ENCODE measurements at regions not wholly inside any gene's neighbourhood (a gene's known extent, or its start where the extent isn't known, plus 50 kb on each side); places are given as distances from the start of the nearest gene placed in this dataset.

- H3K27me3 ChIP-seq (replicated peaks in 1 of 2; ENCODE audit: control insufficient read depth in 2 of 2, extremely low read depth in 1 of 2, insufficient read depth in 2 of 2, low read length in 1 of 2) = peaks cover 0 to 40% of the 10 kb centered on the region in 2 experiments
- H3K36me3 Mint-ChIP-seq = no peaks in the 10 kb centered on the region
- H3K27ac Mint-ChIP-seq = no peak overlapping the region
- ATAC-seq (replicated peaks in 1 of 4) (no peak), DNase-seq (no peak)
- peaks cover 19 to 38% of the 10 kb centered on the region in 2 experiments for H3K4me1 ChIP-seq (ENCODE audit: control insufficient read depth in 1 of 2, extremely low read depth in 1 of 2, insufficient read depth in 2 of 2, low read length in 2 of 2)
- H3K9me3 Mint-ChIP-seq = no peaks in the 10 kb centered on the region
- H3K27me3 Mint-ChIP-seq = peaks cover 0 to 7% of the 10 kb centered on the region in 2 donors
- CTCF ChIA-PET = interaction anchor here in 1 of 2 donors (1.6 kb wide), 1 partner anchor 16 kb away, joined by 3 read pairs; no protein-coding TSS in a partner anchor
- no peak overlapping the region for H3K27ac ChIP-seq (ENCODE audit: low read length)
- H3K36me3 ChIP-seq (ENCODE audit: control insufficient read depth in 2 of 2, extremely low read depth in 1 of 2, insufficient read depth in 1 of 2, low read length in 1 of 2) = no peaks in the 10 kb centered on the region
- POLR2A ChIA-PET = interaction anchor here in 1 of 2 donors (0.5 kb wide), 2 partner anchors 651 to 891 kb away, joined by 4 to 5 read pairs; no protein-coding TSS in a partner anchor
- H3K4me3 Mint-ChIP-seq = no peak overlapping the region
- no peaks in the 10 kb centered on the region for H3K9me3 ChIP-seq
- H3K4me1 Mint-ChIP-seq = peaks cover 23 to 34% (median 27%) of the 10 kb centered on the region in 3 donors
- H3K4me3 ChIP-seq (ENCODE audit: control insufficient read depth in 1 of 2, extremely low read depth in 1 of 2, low read length in 1 of 2) = no peak overlapping the region
- WGBS (ENCODE audit: insufficient coverage) = 87% methylated on average over 18 of the region's 18 CpGs
These were observed 105.7 kb upstream of the CASZ1 start for GRCh38 chr1:10901891-10902805.

DNA sequence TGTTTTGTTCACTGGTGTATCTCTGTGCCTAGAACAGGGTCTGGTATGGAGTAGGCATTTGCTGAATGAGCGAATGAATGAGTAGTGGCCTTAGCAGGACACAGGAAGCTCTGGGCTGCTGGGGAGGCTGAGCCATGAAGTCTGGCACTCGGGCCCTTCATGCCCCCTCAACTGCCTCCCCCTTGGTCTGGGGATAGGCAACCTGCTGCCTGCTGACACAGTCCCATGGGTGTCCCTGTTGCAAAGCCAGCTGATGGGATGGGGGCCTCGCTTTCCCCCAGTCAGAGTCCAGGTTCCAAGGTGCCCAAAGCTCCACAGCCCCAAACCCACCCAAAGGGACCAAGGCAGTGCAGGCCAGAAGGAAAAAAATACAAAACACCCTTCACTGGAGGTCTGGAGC lies 107.0 kb upstream of the CASZ1 start:
- ChIA-PET CTCF (interaction anchor here in 1 of 2 donors (1.6 kb wide), 1 partner anchor 15 kb away, joined by 3 read pairs; no protein-coding TSS in a partner anchor), POLR2A (no interaction called here)
- H3K27me3 ChIP-seq (replicated peaks in 1 of 2; ENCODE audit: control insufficient read depth in 2 of 2, extremely low read depth in 1 of 2, insufficient read depth in 2 of 2, low read length in 1 of 2) = peaks cover 0 to 34% of the 10 kb centered on the region in 2 experiments
- peak overlapping the region; percentile 52 for H3K27ac ChIP-seq (ENCODE audit: low read length)
- no peak for ATAC-seq (replicated peaks in 1 of 4)
- Mint-ChIP-seq H3K27me3 (peaks cover 0 to 5% of the 10 kb centered on the region in 2 donors), H3K4me3 (no peak overlapping the region), H3K9me3 (no peaks in the 10 kb centered on the region), H3K27ac (peak overlapping the region; percentile 90 to 91), H3K4me1 (peaks cover 23 to 38% (median 29%) of the 10 kb centered on the region in 3 donors), H3K36me3 (no peaks in the 10 kb centered on the region)
- H3K36me3 ChIP-seq (ENCODE audit: control insufficient read depth in 2 of 2, extremely low read depth in 1 of 2, insufficient read depth in 1 of 2, low read length in 1 of 2) = no peaks in the 10 kb centered on the region
- no peaks in the 10 kb centered on the region for H3K9me3 ChIP-seq
- peaks cover 19 to 38% of the 10 kb centered on the region in 2 experiments for H3K4me1 ChIP-seq (ENCODE audit: control insufficient read depth in 1 of 2, extremely low read depth in 1 of 2, insufficient read depth in 2 of 2, low read length in 2 of 2)
- WGBS (ENCODE audit: insufficient coverage) = 73% methylated on average over 3 of the region's 3 CpGs
- no peak overlapping the region for H3K4me3 ChIP-seq (ENCODE audit: control insufficient read depth in 1 of 2, extremely low read depth in 1 of 2, low read length in 1 of 2)
- no peak for DNase-seq

DNA sequence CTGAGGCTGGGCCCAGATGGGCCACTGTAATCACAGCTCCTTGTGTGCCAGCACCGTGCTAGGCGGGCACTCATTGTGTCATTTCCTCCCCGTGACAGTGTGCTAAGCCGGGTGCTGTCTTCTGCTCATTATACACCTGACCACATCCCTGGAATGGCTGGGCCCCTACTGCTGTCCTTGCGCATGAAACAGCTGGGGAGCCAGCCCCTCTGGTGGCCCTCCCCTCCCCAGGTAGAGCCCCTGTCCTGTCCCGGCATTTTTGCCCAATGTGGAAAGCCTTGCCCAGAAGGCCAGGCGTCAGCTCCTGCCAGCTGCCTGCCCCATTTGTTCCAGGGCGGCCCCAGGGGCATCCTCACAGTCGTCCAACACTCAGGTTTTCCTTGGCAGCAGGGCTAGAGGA lies 107.4 kb upstream of the CASZ1 start:
- Mint-ChIP-seq H3K9me3 (no peaks in the 10 kb centered on the region), H3K27ac (peak overlapping the region; percentile 90 to 91), H3K36me3 (no peaks in the 10 kb centered on the region), H3K27me3 (peaks cover 0 to 5% of the 10 kb centered on the region in 2 donors), H3K4me1 (peaks cover 23 to 39% (median 29%) of the 10 kb centered on the region in 3 donors), H3K4me3 (no peak overlapping the region)
- no peaks in the 10 kb centered on the region for H3K36me3 ChIP-seq (ENCODE audit: control insufficient read depth in 2 of 2, extremely low read depth in 1 of 2, insufficient read depth in 1 of 2, low read length in 1 of 2)
- no peak overlapping the region for H3K4me3 ChIP-seq (ENCODE audit: control insufficient read depth in 1 of 2, extremely low read depth in 1 of 2, low read length in 1 of 2)
- 48% methylated on average over 9 of the region's 9 CpGs for WGBS (ENCODE audit: insufficient coverage)
- H3K27ac ChIP-seq (ENCODE audit: low read length) = peak overlapping the region; percentile 52
- H3K4me1 ChIP-seq (ENCODE audit: control insufficient read depth in 1 of 2, extremely low read depth in 1 of 2, insufficient read depth in 2 of 2, low read length in 2 of 2) = peaks cover 19 to 38% of the 10 kb centered on the region in 2 experiments
- H3K9me3 ChIP-seq = no peaks in the 10 kb centered on the region
- ChIA-PET CTCF (interaction anchor here in 1 of 2 donors (1.6 kb wide), 1 partner anchor 14 kb away, joined by 3 read pairs; no protein-coding TSS in a partner anchor), POLR2A (no interaction called here)
- peaks cover 0 to 31% of the 10 kb centered on the region in 2 experiments for H3K27me3 ChIP-seq (replicated peaks in 1 of 2; ENCODE audit: control insufficient read depth in 2 of 2, extremely low read depth in 1 of 2, insufficient read depth in 2 of 2, low read length in 1 of 2)
- DNase-seq = peak in 10 of 35 experiments; percentile 8 to 47 (median 22)
- ATAC-seq (replicated peaks in 1 of 4) = peak; percentile 63 to 76 (median 70)

DNA sequence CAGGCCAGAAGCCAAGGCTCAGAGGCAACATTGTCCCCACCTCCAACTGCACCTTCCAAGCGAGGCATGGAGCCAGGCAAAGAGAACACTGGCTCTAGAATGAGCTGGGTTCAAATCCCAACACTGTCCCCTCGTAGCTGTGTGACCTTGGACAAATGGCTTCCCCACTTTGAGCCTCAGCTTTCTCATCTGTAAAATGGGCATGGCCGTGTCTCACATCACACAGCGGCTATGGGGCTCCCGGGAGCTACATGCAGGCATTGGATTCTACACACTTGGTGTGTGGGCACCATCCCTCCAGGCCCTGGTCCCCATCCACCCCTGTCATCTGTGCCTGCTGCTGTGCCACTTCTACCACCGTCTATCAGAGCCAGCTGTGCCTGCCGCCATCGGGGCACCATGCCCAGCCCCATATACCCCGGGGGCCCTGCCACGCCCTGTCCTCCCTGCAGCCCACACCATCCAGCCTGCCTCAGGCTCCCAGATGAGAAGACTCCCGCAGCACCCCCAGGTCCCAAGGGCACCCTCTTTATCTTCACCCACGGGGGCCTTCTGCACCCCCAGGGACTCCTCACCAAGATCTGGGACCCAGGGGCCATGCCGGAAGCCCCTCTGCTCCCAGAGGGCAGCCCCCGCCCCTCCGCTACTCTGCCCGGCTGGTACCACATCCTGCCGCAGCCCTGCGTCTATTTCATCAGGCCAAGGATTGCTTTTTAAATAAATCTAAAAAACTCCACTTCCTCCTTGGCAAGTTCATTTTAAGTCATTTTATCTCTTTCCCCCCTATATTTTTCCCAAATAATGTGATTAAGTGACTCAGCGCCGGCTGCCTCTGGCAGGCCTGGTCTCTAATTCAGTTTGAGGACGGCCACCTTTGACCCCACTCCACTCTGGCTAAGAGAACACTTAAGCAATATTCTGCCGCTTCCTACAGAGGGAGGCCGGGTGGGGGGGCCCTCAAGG lies 107.8 kb upstream of the TARDBP start:
- no peaks in the 10 kb centered on the region for H3K27me3 Mint-ChIP-seq
- no peaks in the 10 kb centered on the region for H3K9me3 Mint-ChIP-seq
- peak; percentile 15 to 70 (median 49) for DNase-seq
- 41% methylated on average over 12 of the region's 23 CpGs for WGBS (ENCODE audit: insufficient coverage)
- Histone ChIP-seq H3K36me3 (ENCODE audit: control insufficient read depth in 2 of 2, extremely low read depth in 1 of 2, insufficient read depth in 1 of 2, low read length in 1 of 2) (no peaks in the 10 kb centered on the region), H3K4me3 (ENCODE audit: control insufficient read depth in 1 of 2, extremely low read depth in 1 of 2, low read length in 1 of 2) (no peak overlapping the region), H3K27ac (ENCODE audit: low read length) (peak overlapping the region; percentile 47), H3K9me3 (no peaks in the 10 kb centered on the region), H3K27me3 (replicated peaks in 1 of 2; ENCODE audit: control insufficient read depth in 2 of 2, extremely low read depth in 1 of 2, insufficient read depth in 2 of 2, low read length in 1 of 2) (peaks cover 0 to 31% of the 10 kb centered on the region in 2 experiments), H3K4me1 (ENCODE audit: control insufficient read depth in 1 of 2, extremely low read depth in 1 of 2, insufficient read depth in 2 of 2, low read length in 2 of 2) (peaks cover 19 to 44% of the 10 kb centered on the region in 2 experiments)
- POLR2A ChIA-PET = no interaction called here
- no peaks in the 10 kb centered on the region for H3K36me3 Mint-ChIP-seq
- CTCF ChIA-PET = no interaction called here
- H3K27ac Mint-ChIP-seq = peak overlapping the region; percentile 90 to 91
- peak overlapping the region; percentile 28 to 74 (median 54) for H3K4me3 Mint-ChIP-seq
- ATAC-seq (replicated peaks in 1 of 4) = peak; percentile 68 to 81 (median 78)
- H3K4me1 Mint-ChIP-seq = peaks cover 23 to 39% (median 29%) of the 10 kb centered on the region in 3 donors

GRCh38 chr1:10905841-10906655 lies 106.4 kb upstream of the TARDBP start:
- Mint-ChIP-seq H3K4me1 (peaks cover 23 to 39% (median 29%) of the 10 kb centered on the region in 3 donors), H3K4me3 (no peak overlapping the region)
- POLR2A ChIA-PET = interaction anchor here in 1 of 2 donors (0.6 kb wide), 1 partner anchor 395 kb away, joined by 4 read pairs; no protein-coding TSS in a partner anchor

More at GRCh38 chr1:10905841-10906655, 106.4 kb upstream of the TARDBP start:
- CTCF ChIA-PET = interaction anchor here in 1 of 2 donors (0.8 kb wide), 1 partner anchor 28 kb away, joined by 3 read pairs; no protein-coding TSS in a partner anchor
- H3K27ac Mint-ChIP-seq = peak overlapping the region in 1 of 2 donors; percentile 71
- no peak overlapping the region for H3K4me3 ChIP-seq (ENCODE audit: control insufficient read depth in 1 of 2, extremely low read depth in 1 of 2, low read length in 1 of 2)
- H3K27ac ChIP-seq (ENCODE audit: low read length) = no peak overlapping the region
- H3K36me3 ChIP-seq (ENCODE audit: control insufficient read depth in 2 of 2, extremely low read depth in 1 of 2, insufficient read depth in 1 of 2, low read length in 1 of 2) = no peaks in the 10 kb centered on the region
- no peaks in the 10 kb centered on the region for H3K9me3 ChIP-seq
- H3K36me3 Mint-ChIP-seq = no peaks in the 10 kb centered on the region
- H3K9me3 Mint-ChIP-seq = no peaks in the 10 kb centered on the region
- no peak for DNase-seq
- WGBS (ENCODE audit: insufficient coverage) = 67% methylated on average over 3 of the region's 16 CpGs
- H3K27me3 ChIP-seq (replicated peaks in 1 of 2; ENCODE audit: control insufficient read depth in 2 of 2, extremely low read depth in 1 of 2, insufficient read depth in 2 of 2, low read length in 1 of 2) = peaks cover 0 to 34% of the 10 kb centered on the region in 2 experiments
- ATAC-seq (replicated peaks in 1 of 4) = no peak
- peaks cover 19 to 51% of the 10 kb centered on the region in 2 experiments for H3K4me1 ChIP-seq (ENCODE audit: control insufficient read depth in 1 of 2, extremely low read depth in 1 of 2, insufficient read depth in 2 of 2, low read length in 2 of 2)
- no peaks in the 10 kb centered on the region for H3K27me3 Mint-ChIP-seq
